OCI-LY7 (cell line): ENCODE measurements at regions not wholly inside any gene's neighbourhood (a gene's known extent, or its start where the extent isn't known, plus 50 kb on each side); places are given as distances from the start of the nearest gene placed in this dataset.

Source experiments
- CTCF ChIP-seq: fragments of 200-600 bp; sonication (generic); conservative IDR thresholded peaks from 2 replicates; pipeline ENCODE4 v1.5.1; 2014; ENCODE audit warnings: mild to moderate bottlenecking, antibody characterized with exemption, low read length, moderate library complexity, mixed read lengths
- EZH2phosphoT487 ChIP-seq: fragments of 200-600 bp; sonication (generic); IDR thresholded peaks from 2 replicates; pipeline ENCODE4 v1.6.1; 2018; ENCODE audit warnings: low read depth, borderline replicate concordance, mild to moderate bottlenecking, mixed run types, antibody characterized with exemption, low read length, moderate library complexity, mixed read lengths

- no peak for TF ChIP-seq CTCF
- TF ChIP-seq EZH2phosphoT487 = no peak
Measured at GRCh38 chr19:30170081-30170480, 202.1 kb upstream of the ZNF536 start.
